ENCODE measurements at regions not wholly inside any gene's neighbourhood (a gene's known extent, or its start where the extent isn't known, plus 50 kb on each side); places are given as distances from the start of the nearest gene placed in this dataset.

- no peak for TF ChIP-seq POLR2A (IDR thresholded peaks at IDR 0.05; ENCODE audit: low read depth, low read length)
- TF ChIP-seq TAF1 (IDR thresholded peaks at IDR 0.05; ENCODE audit: borderline replicate concordance, low read depth, low read length): no peak
Observed at GRCh38 chr21:31804008-31804394, 68.8 kb upstream of the HUNK start.
